ENCODE measurements at regions not wholly inside any gene's neighbourhood (a gene's known extent, or its start where the extent isn't known, plus 50 kb on each side); places are given as distances from the start of the nearest gene placed in this dataset.

- Histone ChIP-seq H3K27me3 (ENCODE audit: insufficient read depth, low read depth) (no peaks in the 10 kb centered on the region), H3K79me2 (ENCODE audit: low read depth) (no peaks in the 10 kb centered on the region), H3K36me3 (ENCODE audit: low read depth) (no peaks in the 10 kb centered on the region), H3F3A (ENCODE audit: insufficient read depth, low read depth) (no peaks in the 10 kb centered on the region), H3K9me3 (ENCODE audit: insufficient read depth, low read depth) (no peaks in the 10 kb centered on the region), H2AFZ (no peak overlapping the region), H3K9me2 (ENCODE audit: insufficient read depth) (no peaks in the 10 kb centered on the region), H3K27ac (no peak overlapping the region), H3K4me3 (no peak overlapping the region), H4K20me1 (ENCODE audit: insufficient read depth) (no peaks in the 10 kb centered on the region), H3K4me1 (replicated peaks; ENCODE audit: insufficient read depth) (no peaks in the 10 kb centered on the region), H3K4me2 (no peak overlapping the region)
- CTCF ChIA-PET = no interaction called here
- DNase-seq = no peak
- POLR2A ChIA-PET (ENCODE audit: unreplicated experiment) = no interaction called here
- intact Hi-C loops (cut with micrococcal nuclease; ENCODE audit: unreplicated experiment) = no loop called here
- no TSS peak for BruUV-seq (replicated peaks)
- no peak for TF ChIP-seq EZH2 (IDR thresholded peaks at IDR 0.05; ENCODE audit: low read depth)
- TF ChIP-seq, protein P1, sequence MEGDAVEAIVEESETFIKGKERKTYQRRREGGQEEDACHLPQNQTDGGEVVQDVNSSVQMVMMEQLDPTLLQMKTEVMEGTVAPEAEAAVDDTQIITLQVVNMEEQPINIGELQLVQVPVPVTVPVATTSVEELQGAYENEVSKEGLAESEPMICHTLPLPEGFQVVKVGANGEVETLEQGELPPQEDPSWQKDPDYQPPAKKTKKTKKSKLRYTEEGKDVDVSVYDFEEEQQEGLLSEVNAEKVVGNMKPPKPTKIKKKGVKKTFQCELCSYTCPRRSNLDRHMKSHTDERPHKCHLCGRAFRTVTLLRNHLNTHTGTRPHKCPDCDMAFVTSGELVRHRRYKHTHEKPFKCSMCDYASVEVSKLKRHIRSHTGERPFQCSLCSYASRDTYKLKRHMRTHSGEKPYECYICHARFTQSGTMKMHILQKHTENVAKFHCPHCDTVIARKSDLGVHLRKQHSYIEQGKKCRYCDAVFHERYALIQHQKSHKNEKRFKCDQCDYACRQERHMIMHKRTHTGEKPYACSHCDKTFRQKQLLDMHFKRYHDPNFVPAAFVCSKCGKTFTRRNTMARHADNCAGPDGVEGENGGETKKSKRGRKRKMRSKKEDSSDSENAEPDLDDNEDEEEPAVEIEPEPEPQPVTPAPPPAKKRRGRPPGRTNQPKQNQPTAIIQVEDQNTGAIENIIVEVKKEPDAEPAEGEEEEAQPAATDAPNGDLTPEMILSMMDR (conservative IDR thresholded peaks at IDR 0.05) = no peak
Measured at GRCh38 chr15:57780471-57780870, 74.0 kb downstream of the POLR2M start.

DNA sequence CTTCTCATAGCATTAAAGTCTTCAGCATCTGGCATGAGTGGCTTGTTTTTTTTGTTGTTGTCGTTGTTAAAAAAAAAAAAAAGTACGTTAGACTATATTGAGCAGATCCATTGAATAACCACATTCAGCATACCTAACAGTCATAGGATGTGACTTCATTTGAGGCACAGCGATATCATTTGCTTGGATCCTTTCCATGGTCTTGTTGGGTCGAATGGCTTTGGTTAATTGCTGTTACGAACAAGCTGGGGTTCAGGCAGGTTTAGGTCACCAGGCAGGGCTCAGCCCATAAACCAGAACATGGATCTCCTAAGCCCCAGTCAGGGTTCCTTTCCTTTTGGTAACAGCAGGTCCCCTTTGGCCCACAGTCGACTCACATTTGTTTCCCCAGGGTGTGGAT lies 76.2 kb downstream of the POLR2M start:
- H3K36me3 ChIP-seq (ENCODE audit: low read depth) = no peaks in the 10 kb centered on the region
- no peak overlapping the region for H3K4me3 ChIP-seq
- H3K4me1 ChIP-seq (replicated peaks; ENCODE audit: insufficient read depth) = no peaks in the 10 kb centered on the region
- H3K27ac ChIP-seq = no peak overlapping the region
- intact Hi-C loops (cut with micrococcal nuclease; ENCODE audit: unreplicated experiment) = no loop called here
- H3K27me3 ChIP-seq (ENCODE audit: insufficient read depth, low read depth) = no peaks in the 10 kb centered on the region
- ChIA-PET POLR2A (ENCODE audit: unreplicated experiment) (no interaction called here), CTCF (interaction anchor here (0.6 to 0.7 kb wide), 2 partner anchors 76 to 398 kb away, joined by 3 to 4 read pairs; partner anchors contain the start of gene POLR2M)
- H3K4me2 ChIP-seq = no peak overlapping the region
- no peaks in the 10 kb centered on the region for H3K79me2 ChIP-seq (ENCODE audit: low read depth)
- no peak overlapping the region for H2AFZ ChIP-seq
- TF ChIP-seq, protein P1 (conservative IDR thresholded peaks at IDR 0.05) = no peak
- TF ChIP-seq EZH2 (IDR thresholded peaks at IDR 0.05; ENCODE audit: low read depth) = no peak
- BruUV-seq (replicated peaks) = no TSS peak
- no peaks in the 10 kb centered on the region for H3F3A ChIP-seq (ENCODE audit: insufficient read depth, low read depth)
- no peaks in the 10 kb centered on the region for H3K9me3 ChIP-seq (ENCODE audit: insufficient read depth, low read depth)
- no peaks in the 10 kb centered on the region for H4K20me1 ChIP-seq (ENCODE audit: insufficient read depth)
- no peaks in the 10 kb centered on the region for H3K9me2 ChIP-seq (ENCODE audit: insufficient read depth)
- DNase-seq = no peak

- Histone ChIP-seq H3K27me3 (ENCODE audit: insufficient read depth, low read depth) (no peaks in the 10 kb centered on the region), H3K4me3 (no peak overlapping the region), H4K20me1 (ENCODE audit: insufficient read depth) (no peaks in the 10 kb centered on the region), H2AFZ (no peak overlapping the region), H3K9me3 (ENCODE audit: insufficient read depth, low read depth) (no peaks in the 10 kb centered on the region), H3F3A (ENCODE audit: insufficient read depth, low read depth) (no peaks in the 10 kb centered on the region), H3K9me2 (ENCODE audit: insufficient read depth) (no peaks in the 10 kb centered on the region), H3K79me2 (ENCODE audit: low read depth) (no peaks in the 10 kb centered on the region), H3K36me3 (ENCODE audit: low read depth) (no peaks in the 10 kb centered on the region), H3K4me2 (no peak overlapping the region), H3K27ac (no peak overlapping the region), H3K4me1 (replicated peaks; ENCODE audit: insufficient read depth) (no peaks in the 10 kb centered on the region)
- ChIA-PET CTCF (no interaction called here), POLR2A (ENCODE audit: unreplicated experiment) (no interaction called here)
- intact Hi-C loops (cut with micrococcal nuclease; ENCODE audit: unreplicated experiment) = no loop called here
- no TSS peak for BruUV-seq (replicated peaks)
- TF ChIP-seq, protein P1 (conservative IDR thresholded peaks at IDR 0.05) = no peak
- no peak for TF ChIP-seq EZH2 (IDR thresholded peaks at IDR 0.05; ENCODE audit: low read depth)
- no peak for DNase-seq
Measured at GRCh38 chr15:57784081-57784511, 77.6 kb downstream of the POLR2M start.

Measured in PC-9 (cell line).